Gastroesophageal sphincter (tissue), 3 donors: ENCODE measurements at regions not wholly inside any gene's neighbourhood (a gene's known extent, or its start where the extent isn't known, plus 50 kb on each side); places are given as distances from the start of the nearest gene placed in this dataset.

Experiments used
- POLR2AphosphoS5 ChIP-seq: sonication (generic); formaldehyde crosslinking; IDR thresholded peaks from one replicate; pipeline ENCODE4 v1.6.1; 2017; ENCODE audit warnings: antibody characterized with exemption
- TF ChIP-seq, protein P1 (sequence below), 4 experiments: fragments of 200-600 bp in 2 of 4; fragments of 450-650 bp in 2 of 4; sonication (generic) in 1 of 4; IDR thresholded peaks; one replicate each; pipeline ENCODE4 v1.5.1; 2017 to 2019; ENCODE audit warnings: antibody characterized with exemption in 4 of 4, mild to moderate bottlenecking in 2 of 4, moderate library complexity in 2 of 4

DNA sequence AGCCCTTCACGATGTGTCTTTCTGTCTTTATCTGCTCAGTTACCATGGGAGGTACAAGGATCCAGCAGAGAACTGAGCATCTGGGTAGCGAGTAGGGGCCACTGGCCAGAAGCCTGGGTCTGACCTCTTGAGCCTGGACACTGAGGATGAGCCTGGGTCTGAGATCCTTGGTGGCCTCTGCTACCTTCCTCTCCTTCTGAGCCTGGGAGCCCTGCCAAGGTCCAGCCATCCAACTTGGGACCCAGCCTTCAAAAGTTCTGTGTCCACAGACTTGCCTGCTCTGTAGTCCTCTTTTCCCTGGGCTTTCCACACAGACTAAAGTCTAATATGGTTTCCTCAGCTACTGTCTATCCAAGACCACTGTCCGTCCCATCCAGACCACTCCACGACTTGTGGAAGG, 60.2 kb upstream of the NAA20 start:
- TF ChIP-seq, protein P1, sequence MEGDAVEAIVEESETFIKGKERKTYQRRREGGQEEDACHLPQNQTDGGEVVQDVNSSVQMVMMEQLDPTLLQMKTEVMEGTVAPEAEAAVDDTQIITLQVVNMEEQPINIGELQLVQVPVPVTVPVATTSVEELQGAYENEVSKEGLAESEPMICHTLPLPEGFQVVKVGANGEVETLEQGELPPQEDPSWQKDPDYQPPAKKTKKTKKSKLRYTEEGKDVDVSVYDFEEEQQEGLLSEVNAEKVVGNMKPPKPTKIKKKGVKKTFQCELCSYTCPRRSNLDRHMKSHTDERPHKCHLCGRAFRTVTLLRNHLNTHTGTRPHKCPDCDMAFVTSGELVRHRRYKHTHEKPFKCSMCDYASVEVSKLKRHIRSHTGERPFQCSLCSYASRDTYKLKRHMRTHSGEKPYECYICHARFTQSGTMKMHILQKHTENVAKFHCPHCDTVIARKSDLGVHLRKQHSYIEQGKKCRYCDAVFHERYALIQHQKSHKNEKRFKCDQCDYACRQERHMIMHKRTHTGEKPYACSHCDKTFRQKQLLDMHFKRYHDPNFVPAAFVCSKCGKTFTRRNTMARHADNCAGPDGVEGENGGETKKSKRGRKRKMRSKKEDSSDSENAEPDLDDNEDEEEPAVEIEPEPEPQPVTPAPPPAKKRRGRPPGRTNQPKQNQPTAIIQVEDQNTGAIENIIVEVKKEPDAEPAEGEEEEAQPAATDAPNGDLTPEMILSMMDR (IDR thresholded peaks at IDR 0.05): no peak
- TF ChIP-seq POLR2AphosphoS5: no peak
